Fibroblast of pulmonary artery (primary cell): ENCODE measurements at regions not wholly inside any gene's neighbourhood (a gene's known extent, or its start where the extent isn't known, plus 50 kb on each side); places are given as distances from the start of the nearest gene placed in this dataset.

ENCODE experiments used
- DNase-seq: peaks from one replicate; pipeline ENCODE4 v3.0.0-alpha.2; 2010; ENCODE audit warnings: low read depth
- H3K4me3 ChIP-seq: replicated peaks from 2 replicates; pipeline ENCODE4 v1.5.1; 2011; ENCODE audit warnings: low read depth, mild to moderate bottlenecking, control low read depth, low read length, moderate library complexity
- TF ChIP-seq, protein P1 (sequence below): IDR thresholded peaks from 2 replicates; pipeline ENCODE4 v1.5.1; 2011; ENCODE audit warnings: mild to moderate bottlenecking, control low read depth, low read length, inconsistent platforms; ENCODE audit errors: missing control alignments

GRCh38 chrX:39992300-39992699 lies 105.5 kb downstream of the BCOR start:
- no peak for DNase-seq
- no peak overlapping the region for H3K4me3 ChIP-seq
- TF ChIP-seq, protein P1, sequence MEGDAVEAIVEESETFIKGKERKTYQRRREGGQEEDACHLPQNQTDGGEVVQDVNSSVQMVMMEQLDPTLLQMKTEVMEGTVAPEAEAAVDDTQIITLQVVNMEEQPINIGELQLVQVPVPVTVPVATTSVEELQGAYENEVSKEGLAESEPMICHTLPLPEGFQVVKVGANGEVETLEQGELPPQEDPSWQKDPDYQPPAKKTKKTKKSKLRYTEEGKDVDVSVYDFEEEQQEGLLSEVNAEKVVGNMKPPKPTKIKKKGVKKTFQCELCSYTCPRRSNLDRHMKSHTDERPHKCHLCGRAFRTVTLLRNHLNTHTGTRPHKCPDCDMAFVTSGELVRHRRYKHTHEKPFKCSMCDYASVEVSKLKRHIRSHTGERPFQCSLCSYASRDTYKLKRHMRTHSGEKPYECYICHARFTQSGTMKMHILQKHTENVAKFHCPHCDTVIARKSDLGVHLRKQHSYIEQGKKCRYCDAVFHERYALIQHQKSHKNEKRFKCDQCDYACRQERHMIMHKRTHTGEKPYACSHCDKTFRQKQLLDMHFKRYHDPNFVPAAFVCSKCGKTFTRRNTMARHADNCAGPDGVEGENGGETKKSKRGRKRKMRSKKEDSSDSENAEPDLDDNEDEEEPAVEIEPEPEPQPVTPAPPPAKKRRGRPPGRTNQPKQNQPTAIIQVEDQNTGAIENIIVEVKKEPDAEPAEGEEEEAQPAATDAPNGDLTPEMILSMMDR: no peak

DNA sequence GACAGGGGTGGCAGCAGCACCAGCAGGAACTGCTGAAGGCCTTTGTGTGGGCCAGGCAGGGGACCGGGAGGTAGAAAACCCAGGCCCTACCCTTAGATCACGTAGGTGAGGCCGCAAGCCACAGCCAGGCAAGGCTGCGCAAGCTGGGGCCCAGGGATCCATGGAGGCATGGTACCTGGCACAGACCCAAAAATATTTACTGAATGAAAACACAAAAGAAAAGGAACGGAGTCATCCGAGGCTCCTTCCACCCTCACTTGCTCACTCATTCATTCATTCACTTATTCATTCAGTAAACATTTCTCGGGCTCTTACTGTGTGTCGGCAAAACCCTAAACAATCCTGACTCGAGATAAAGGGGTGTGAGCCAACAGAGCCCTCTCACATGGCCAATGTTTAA lies 102.3 kb downstream of the BCOR start:
- TF ChIP-seq, protein P1: no peak
- no peak for DNase-seq
- H3K4me3 ChIP-seq: no peak overlapping the region

- TF ChIP-seq, protein P1: no peak
- H3K4me3 ChIP-seq: no peak overlapping the region
- DNase-seq: no peak
Measured at GRCh38 chrX:39996536-39996935, 101.2 kb downstream of the BCOR start.

GRCh38 chrX:39998636-39999406 lies 98.9 kb downstream of the BCOR start:
- H3K4me3 ChIP-seq: no peak overlapping the region
- TF ChIP-seq, protein P1: no peak
- no peak for DNase-seq
